GM18505 (cell line): ENCODE measurements at regions not wholly inside any gene's neighbourhood (a gene's known extent, or its start where the extent isn't known, plus 50 kb on each side); places are given as distances from the start of the nearest gene placed in this dataset.

ENCODE experiments used
- ATAC-seq: cut with Tn5 transposase; IDR thresholded peaks from one replicate; pipeline ENCODE4 v1.9.1; 2021; ENCODE audit not compliant: unreplicated experiment
- POLR2A ChIP-seq: IDR thresholded peaks from 4 replicates; pipeline ENCODE4 v1.6.1; 2011; ENCODE audit warnings: borderline replicate concordance; ENCODE audit not compliant: insufficient read depth, insufficient read length; ENCODE audit errors: extremely low read depth

DNA sequence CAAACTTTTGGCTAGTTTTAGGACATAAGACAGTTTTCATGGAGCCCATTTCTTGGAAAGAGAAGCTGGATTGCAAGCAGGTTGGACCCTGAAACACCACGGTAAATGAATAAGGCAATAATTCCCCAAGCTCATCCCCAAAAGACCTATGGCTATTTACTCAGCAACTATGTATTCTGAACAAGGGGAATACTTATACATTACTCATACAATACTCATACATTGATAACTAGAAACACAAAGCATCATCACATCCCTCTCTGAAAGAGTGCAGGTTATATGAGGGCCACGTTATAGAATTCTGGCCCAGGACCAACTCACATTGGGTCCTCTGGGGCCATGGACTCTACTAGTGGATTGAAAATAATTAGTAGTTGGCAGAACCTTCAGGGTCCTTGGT is 154.8 kb downstream of the TMX3 start:
- ATAC-seq: no peak
- no peak for TF ChIP-seq POLR2A

DNA sequence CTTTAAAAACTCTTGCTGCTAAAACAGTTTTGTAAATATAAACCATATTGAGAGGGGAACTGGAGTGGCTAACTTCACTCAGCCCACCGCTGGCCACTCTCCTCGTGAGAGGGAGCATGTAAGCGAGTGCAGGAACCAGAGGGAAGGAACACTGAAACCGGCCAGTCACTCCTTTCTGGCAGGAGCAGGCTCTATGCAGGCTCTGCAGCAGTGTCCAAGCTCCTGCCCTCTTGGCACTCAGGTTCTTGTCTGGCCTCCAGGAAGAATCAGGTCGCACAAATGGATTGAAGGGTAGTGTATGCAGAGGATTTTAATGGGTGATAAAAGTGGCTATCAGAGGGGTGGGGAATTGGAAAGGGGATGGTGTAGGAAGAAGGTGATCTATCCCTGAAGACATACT is 157.7 kb downstream of the TMX3 start:
- no peak for ATAC-seq
- no peak for TF ChIP-seq POLR2A

DNA sequence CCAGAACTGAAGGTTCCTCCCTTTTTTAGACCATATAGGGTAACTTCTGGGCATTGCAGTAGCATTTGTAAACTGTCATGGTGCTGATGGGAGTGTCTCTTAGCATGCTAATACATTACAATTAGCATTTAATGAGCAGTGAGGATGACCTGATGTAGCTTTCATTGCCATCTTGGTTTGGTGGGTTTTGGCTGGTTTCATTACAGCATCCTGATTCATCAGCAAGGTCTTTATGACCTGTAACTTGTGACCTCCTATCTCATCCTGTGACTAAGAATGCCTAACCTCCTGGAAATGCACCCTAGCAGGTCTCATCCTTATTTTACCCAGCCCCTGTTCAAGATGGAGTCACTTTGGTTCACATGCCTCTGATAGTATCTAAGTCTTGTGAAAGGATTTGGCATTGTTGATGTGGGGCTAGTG is 159.0 kb downstream of the TMX3 start:
- no peak for ATAC-seq

DNA sequence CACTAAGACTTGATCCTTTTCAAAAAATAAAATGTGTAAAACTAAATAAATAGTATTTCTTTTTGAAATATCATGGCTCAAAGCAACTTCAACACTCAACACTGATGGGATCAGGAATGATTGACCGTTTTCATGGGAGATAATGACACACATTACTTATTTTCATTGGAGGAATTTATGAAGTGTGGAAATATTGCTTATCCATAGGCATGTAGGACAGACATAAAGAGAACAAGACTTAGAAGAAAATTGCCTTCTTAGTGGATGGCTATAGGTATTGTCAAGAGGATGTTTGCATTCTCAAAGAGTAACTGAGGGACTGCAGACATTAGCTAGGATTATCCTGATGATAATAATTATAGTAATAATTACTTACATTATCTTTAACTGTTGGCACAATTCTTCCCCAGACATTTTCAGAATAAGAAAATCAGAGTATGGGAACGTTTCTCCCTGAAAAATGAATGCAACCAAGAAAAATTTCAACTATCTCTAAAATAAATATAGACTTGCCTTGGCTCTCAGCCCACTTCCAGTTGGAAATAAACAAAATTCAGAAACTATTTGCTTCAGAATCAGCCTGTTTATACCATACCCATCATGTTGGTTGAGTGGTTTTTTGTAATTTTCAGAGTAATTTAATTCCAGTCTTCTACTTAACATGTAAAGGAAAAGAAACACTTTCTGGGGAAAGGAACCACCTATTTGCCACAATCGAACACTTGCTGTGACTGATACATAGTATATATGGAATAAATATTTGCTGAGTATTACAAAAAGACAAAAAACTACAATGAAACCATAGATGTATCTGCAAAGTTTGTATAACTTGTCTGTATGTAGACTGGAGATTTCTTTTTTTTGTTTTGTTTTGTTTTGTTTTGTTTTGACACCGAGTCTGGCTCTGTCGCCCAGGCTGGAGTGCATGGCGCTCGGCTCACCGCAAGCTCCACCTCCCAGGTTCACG is 165.7 kb downstream of the TMX3 start:
- no peak for ATAC-seq
- TF ChIP-seq POLR2A: no peak

More for the DNA sequence above, 159.0 kb downstream of the TMX3 start:
- TF ChIP-seq POLR2A: no peak

DNA sequence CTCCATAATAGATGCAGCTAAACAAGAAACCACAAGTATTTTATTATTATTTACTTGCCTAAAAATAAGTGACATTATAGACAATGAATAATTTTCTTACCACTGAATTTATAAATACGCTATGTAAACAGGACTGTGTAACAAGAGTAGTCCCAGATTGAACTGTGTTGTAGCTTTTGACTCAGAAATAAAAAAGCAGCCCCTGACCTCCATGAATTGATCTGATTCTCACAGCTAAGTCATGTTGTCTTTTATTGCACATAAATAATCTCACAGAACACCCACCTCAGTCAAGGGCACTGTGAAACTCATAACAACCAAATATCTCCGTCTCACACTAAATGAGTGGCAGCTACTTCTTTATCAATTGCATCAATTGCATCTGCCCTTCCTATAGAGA is 171.6 kb downstream of the TMX3 start:
- ATAC-seq: no peak
- no peak for TF ChIP-seq POLR2A

DNA sequence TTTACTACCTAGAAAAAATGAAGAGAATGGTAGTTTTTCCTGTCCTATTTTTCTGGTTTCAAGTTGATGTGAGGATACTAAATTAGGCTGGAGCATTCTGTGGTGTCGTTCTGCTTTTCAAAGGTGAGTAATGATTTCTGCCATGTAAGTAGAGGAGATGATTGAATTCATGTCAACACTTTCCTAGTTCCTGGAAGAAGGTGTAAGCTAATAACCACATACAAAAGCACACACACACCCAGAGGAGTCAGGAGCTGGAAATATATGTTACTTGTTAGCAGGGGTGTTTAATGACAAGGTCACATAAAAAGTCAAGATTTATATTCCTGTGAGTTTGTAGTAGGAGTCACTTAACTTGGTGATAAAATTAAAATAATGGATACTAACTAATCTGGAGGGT is 172.1 kb downstream of the TMX3 start:
- no peak for ATAC-seq

DNA sequence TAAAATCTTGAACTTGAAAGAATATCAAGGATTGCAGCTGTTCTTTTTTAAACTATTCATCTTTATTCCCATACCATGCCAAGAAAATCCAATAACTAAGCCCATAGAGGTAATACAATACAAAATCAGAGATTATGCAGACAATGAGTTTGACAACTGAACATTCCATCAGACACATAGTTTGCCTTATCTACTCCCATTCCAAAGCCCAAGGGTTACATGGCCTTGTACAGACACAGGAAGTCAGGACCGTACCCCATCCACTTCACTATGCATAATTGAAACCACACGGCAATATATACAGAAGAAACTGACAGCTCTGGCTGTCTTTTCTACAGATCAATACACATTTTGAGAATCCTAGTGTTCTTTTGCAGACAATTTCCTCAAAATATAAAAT is 181.3 kb downstream of the TMX3 start:
- TF ChIP-seq POLR2A: no peak
- ATAC-seq: no peak

More for the DNA sequence above, 172.1 kb downstream of the TMX3 start:
- no peak for TF ChIP-seq POLR2A

DNA sequence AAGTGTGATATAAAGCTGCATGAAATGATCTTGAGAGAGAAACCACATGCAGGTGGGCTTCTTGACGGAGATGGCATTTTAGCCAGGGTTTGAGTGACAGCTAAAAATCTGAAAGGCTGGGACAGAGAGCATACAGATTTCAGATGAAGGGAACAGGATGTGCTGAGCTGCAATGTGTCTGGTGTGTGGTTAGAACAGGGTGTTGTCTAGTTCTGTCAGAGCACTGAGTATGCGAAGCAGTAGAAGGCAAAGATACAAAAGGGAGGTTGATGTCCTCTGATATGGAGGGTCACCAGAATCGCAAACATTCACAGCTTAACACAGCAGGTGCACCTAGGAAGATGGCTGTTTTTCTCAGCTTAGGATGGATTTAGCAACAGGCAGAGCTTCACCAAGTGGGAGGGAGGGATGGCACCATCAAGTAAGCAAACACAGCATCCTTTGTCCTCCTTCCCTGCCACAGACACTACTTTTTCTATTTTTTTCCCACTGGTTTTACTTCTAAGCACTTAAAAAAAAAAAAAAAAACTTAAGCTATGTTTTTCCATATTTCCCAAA is 182.5 kb downstream of the TMX3 start:
- ATAC-seq: no peak
- TF ChIP-seq POLR2A: no peak

DNA sequence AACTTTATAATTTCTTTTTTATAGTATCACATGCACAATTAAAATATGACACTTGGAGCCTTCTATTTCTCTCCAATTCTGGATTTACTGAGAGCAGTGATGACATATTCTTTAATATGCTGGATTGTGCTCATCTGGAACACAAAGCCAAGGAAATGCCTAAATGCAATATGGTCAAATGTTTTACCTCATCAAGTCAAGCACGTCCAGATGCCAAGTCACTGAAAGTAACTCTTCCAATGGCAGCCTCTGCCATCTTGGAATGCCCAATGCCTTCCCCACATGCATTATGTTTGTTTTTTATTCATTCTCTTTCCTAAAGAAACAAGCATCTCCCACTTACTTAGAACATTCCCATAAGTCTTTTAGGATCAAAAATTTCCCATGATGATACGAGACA is 189.8 kb downstream of the TMX3 start:
- ATAC-seq: no peak
- TF ChIP-seq POLR2A: no peak

DNA sequence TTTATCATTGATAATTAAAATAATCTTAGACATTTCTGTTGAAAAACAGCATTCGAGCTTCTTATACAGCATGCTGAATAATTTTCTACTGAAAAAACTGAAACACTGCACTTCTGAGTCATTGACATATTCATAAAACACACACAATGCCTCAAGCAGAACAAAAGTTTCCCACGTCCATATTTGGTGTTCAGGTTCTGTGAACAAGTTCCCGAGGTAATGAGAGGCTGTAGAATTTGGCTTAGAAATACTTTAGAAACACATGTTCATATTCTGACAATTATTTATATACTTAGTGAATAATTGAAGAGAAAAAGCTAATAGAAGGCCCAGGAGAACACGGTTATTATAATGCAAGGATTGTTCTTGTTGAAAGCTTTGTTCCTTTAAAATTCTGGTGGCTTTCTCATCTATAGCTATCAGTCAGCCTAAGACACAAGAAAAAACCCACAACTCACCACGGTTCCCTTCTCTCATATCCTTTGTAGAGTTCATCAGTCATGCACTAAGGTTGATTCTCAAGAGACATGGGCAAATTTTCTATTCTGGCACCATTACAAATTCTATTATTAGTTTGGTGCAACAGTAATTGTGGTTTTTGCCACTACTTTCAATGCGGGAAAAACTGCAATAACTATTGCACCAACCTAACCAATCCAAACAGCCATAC is 194.4 kb downstream of the TMX3 start:
- no peak for TF ChIP-seq POLR2A
- ATAC-seq: peak; percentile 71

DNA sequence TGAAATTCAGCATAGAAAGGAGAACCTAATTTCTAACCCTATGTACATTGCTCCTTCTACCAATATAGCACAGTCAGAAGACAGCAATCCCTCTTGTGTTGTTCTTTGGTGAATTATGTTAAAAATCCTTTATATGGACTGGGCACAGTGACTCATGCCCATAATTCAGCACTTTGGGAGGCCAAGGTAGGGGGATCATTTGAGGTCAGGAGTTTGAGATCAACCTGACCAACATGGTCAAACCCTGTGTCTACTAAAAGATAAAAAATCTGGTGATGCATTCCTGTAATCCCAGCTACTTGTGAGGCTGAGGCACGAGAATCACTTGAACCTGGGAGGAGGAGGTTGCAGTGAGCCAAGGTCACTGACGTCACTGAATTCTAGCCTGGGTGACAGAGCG is 195.6 kb downstream of the TMX3 start:
- TF ChIP-seq POLR2A: no peak
- ATAC-seq: no peak

DNA sequence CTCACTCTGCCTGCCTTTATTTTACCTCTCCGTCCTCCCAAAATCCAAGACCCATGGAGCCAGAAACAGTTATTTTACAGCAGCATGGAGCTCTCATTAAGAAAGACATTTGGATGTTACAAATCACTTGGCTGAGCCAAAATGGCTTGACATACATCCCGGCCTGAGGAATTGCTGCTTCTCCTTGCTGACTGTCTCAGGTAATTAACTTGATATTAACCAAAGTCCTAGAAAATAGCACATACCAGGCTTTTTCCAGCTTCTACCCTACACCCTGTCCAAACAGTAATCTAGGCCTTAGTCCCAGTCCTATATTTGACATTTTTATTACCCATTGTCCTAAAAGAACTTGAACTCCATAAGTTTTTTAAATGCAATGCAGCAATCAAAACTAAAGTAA is 205.0 kb downstream of the TMX3 start:
- no peak for ATAC-seq
- TF ChIP-seq POLR2A: no peak

DNA sequence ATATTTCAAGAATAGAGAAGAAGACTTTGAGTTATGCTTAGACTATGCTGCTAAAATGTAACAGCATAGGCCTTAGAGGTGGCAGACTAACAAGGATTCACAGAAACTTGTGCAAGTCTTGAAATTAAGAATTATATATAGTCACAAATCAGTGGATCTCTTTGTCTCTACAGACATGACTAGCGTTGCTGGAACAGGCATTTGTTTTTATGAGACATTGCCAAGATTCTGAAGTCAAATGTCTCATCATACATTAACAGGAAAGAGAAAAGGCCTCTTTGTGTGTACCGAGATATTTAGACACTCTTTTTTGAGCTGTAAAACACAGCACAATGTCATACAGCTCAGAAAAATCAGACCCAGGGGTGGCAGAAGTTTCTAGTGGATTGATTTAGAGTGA is 207.1 kb downstream of the TMX3 start:
- no peak for ATAC-seq
- TF ChIP-seq POLR2A: no peak

DNA sequence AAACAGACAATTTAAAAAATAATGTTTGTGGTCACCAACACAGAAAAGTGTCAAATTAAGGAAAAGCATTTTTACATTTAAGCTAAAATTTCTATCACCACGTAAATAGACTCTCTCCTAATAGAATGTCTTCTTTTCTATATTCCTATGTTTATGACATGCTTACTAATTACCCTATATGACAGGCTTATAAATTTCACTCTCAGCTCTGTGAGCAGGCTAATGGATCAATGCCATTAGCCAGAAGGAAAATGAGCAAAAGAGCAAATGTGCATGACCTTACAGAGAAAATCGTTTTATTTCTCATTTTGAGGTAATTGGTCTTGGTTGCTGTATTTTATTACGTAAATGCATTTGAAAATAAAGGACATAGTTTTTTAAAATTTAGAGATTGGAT is 209.7 kb downstream of the TMX3 start:
- ATAC-seq: no peak
- no peak for TF ChIP-seq POLR2A

DNA sequence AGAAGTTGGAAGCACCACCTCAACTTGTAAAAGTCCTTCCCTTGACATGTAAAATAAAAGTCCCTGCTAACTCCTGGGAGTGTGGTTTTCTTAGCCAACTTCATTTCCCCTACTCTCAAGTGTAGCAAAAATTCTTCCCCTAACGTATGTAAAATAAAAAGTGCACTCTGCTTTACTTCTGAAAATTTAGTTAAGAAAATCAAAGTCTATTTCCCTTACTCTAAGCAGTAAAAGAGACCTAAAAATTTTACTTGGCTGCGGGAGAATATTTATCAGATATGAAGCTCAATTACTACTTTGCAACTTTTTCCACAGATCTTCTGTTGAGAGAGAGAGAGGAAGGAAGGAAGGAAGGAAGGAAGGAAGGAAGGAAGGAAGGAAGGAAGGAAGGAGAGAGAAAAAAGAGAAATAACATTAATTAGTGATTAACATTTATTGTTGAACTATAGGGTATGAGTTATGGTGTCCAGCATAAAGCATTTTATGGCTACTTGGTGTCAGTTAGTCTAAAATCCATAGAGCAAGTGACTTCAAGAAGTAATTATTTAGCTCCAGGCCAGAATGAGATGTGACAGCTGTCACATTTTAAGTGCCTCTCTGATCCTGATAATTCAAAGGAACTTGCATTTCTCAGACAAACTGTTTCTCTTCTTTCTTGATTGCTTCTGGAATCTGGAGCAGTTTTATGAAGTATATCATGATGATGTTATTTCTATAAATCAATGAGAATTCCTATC is 210.3 kb downstream of the TMX3 start:
- no peak for TF ChIP-seq POLR2A
- ATAC-seq: no peak
